ENCODE measurements at regions not wholly inside any gene's neighbourhood (a gene's known extent, or its start where the extent isn't known, plus 50 kb on each side); places are given as distances from the start of the nearest gene placed in this dataset.
"Not testable (repeated sequence)": the region's sequence is repeated elsewhere in the genome, so short reads cannot be mapped to it uniquely, and the experiment has no call there.

DNA sequence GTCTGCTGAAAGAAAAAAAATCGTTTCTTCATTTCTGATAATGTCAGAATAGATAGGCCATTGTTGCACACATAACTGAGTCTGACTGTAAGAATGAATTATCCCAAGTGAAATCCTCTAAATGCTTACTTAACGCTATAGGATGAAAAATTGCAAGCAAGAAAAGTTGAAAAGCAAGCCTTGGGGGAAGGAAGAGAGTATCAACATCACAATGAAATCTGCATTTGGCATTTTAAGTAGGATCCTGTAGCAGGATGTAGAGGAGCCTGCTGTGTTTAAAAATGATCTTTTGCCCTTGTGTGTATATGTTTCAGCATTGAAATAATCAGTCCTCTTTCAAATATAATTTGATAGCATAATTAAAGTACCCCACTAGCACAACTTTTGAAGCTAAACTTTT, 464.3 kb upstream of the ZNF337 start:
- ATAC-seq; intact Hi-C loops (cut with DNase I); DNase-seq: not testable (repeated sequence)

DNA sequence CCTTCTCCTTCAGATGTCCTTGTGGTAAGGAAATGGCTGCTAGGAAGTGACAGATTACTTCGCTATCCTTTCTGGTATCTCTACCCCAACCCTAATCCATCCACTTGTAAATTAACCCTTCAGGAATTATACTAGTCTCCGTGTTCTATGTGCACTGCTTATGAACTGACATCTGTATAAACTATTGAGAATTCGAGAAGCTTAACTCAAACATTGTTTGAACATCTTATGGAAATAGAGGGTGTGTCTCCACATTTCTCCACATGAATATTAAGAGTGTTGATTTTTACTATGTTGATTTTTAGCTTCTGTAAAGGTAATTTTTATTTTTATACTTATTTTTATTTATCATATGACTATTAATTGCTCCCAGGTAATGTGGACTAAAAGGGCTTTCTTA, 457.6 kb upstream of the ZNF337 start:
- no peak for ATAC-seq
- intact Hi-C loops (cut with DNase I) = no loop called here
- DNase-seq = no peak

DNA sequence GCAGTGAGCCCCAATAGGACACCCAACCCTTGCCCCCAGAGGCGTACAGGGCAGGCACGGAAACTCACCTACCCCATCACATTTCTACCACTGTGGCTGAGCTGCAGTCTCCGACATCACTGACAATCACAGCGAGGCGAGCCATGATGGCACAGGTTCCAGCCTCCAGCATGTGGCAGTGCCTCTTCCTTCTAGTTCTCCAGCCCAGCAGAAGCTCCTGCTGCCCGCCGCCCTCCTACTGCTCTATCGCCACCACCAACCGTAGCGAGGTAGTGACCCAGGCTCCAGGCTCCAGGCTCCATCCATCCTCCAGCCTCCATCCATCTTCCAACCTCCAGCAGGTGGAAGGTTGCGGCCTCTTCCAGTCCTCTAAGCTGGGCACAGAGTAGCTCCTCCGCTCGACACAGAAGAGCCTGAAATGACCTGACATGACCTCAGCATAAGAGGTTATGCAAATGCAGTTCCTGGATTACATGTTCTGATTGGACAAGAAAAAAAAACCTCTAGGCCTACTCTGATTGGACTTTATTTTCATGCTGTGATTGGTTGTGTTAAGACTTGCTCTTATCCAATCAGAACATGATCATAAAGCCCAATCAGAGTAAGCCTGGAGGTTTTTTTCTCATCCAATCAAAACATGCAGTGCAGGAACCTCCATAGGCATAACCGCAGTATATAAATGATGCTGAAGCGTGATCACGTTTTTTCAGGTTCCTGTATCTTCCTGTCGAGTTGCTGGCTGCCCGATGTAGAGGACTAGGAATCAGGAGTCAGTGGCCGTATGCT, 438.9 kb upstream of the ZNF337 start:
- ATAC-seq (no peak), DNase-seq (no peak)
- intact Hi-C loops (cut with DNase I) = no loop called here

DNA sequence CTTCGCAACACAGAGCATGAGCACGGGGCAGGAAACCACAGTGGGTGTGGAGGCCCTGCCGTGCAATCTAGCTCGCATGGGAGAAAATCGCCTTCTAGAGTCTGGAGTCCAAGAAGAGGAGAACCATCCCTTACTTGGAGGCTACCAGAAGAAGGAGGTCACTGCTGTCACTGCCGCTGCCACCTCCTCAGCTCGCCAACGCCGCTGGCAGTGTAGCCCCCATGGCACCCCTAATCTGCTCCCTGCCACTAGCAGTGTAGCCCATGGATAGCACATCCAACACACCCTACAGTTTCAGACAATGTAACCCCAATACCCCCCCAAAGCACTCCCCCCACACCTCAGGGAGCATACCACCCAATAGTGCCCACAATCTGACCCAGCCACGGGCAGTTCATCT, 438.0 kb upstream of the ZNF337 start:
- no peak for ATAC-seq

DNA sequence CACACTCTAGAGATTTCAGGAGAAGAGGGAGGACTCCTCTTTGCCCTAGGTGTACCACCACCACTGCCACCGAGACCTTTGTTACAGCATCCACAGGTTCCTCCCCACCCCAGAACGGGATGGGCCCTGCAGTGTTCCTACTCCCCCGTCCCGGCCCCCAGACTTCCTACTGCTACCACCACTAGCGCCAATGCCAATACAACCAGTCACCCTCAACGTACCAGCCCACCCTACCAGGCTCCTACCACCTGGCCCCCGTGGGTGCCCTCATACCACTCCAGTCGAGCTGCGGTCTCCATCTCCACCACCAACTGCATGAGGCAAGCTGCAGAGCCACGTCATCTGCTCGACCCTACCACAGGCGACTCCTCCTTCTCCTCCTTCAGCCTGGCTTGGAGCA, 437.1 kb upstream of the ZNF337 start:
- DNase-seq; ATAC-seq; intact Hi-C loops (cut with DNase I): not testable (repeated sequence)

More for the DNA sequence above, 438.0 kb upstream of the ZNF337 start:
- DNase-seq = no peak
- intact Hi-C loops (cut with DNase I) = no loop called here

DNA sequence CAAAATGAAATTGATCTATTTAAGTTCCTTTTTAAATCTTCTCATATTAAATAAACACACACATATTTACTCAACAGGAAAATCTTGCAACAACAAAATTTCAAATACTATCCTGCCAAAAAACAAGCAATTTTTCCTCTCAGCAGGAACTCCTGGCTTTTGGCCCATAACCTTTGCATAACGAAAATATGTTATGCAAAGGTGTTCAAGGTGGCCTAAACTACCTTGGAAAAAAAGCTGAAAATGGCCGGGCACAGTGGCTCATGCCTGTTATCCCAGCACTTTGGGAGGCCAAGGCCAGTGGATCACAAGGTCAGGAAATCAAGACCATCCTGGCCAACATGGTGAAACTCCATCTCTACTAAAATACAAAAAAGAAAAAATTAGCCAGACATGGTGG, 424.3 kb upstream of the ZNF337 start:
- ATAC-seq; intact Hi-C loops (cut with DNase I); DNase-seq: not testable (repeated sequence)

DNA sequence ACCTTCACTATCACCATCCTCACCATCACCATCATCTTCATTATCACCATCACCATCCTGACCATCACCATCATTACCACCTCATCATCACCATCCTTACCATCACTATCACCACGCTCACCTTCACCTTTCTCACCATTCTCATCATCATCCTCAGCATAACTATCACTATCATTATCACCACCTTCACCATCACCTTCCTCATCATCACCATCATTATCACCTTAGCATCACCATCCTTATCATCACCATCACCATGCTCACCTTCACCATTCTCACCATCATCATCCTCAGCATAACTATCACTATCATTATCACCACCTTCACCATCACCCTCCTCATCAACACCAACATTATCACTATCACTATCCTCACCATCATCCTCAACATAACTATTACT, 397.8 kb upstream of the ZNF337 start:
- ATAC-seq; intact Hi-C loops (cut with DNase I); DNase-seq: not testable (repeated sequence)

DNA sequence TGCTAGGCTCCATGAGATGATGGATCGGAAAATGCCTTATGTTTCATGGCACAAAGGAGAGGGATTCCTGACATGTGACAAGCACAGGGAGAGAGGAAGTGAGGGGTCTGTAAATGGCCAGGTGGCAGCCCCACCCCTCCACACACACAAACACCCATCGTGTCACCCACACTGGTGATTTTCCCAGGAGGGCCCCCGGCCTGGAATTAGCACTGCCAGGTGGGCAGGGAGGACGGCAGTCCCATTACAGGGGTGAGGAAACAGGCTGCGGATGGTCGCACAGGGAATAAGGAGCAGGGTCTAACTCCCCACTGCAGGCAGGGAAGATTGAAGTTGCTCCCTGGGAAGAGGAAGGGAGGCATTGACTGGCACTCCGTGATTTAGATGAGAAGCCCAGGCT, 395.3 kb upstream of the ZNF337 start:
- not testable (repeated sequence) for DNase-seq

DNA sequence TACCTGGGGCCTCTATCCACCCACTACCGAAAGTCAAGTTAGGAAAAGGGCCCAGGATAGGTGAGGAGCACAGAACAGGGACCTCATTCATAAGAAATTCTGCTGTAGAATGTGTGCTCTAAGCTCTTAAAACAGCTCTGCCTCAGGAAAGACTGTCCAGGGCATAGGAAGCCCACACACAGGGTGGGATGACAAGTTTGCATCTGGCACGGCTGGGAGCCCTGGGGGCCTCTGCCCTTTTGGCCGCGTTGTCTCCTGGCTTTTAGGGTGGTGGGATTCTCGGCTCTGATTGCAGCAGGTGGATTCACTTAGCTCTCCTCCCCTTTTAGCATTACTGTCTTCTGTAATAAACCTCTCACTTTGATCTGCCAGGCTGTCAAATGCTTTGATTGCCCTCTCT, 389.5 kb upstream of the ZNF337 start:
- DNase-seq; intact Hi-C loops (cut with DNase I): not testable (repeated sequence)

More for the DNA sequence above, 395.3 kb upstream of the ZNF337 start:
- intact Hi-C loops (cut with DNase I); ATAC-seq: not testable (repeated sequence)

DNA sequence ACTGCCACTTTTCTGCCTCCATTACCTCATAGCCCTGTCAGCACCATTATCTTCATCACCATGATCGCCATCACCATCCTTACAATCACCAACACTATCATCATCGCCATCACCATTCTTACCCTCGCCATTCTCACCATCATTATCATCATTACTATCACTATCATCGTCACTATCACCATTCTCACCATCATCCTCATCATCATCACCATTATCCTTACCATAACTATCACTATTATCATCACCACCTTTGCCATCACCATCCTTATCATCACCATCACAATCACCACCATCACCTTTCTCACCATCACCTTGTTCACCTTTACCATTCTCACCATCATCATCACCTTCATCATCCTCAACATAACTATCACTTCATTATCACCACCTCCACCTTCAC, 377.3 kb upstream of the ZNF337 start:
- intact Hi-C loops (cut with DNase I) = not testable (repeated sequence)

More for the DNA sequence above, 389.5 kb upstream of the ZNF337 start:
- not testable (repeated sequence) for ATAC-seq

DNA sequence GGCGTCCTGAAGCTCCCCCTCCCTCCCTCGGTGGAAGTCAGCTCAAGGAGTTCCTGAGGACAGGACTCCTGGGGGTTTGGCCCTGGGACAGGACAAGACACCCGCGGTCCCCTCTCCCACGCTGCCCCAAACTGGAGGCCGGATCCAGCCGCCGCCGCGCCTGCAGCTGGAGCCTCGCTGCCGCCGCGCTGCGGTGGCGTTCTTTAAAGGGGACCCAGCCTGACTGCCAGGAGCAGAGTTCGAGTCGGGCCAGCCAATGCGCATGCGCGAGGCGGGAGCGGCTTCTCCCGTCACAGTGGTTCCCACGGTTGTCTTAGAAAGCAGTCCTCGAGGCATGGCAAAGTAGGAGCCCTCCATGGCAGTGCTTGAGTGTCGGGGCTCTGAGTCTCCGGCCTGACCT, 362.7 kb upstream of the ZNF337 start:
- ATAC-seq; intact Hi-C loops (cut with DNase I); DNase-seq: not testable (repeated sequence)

More for the DNA sequence above, 377.3 kb upstream of the ZNF337 start:
- DNase-seq, ATAC-seq: not testable (repeated sequence)

DNA sequence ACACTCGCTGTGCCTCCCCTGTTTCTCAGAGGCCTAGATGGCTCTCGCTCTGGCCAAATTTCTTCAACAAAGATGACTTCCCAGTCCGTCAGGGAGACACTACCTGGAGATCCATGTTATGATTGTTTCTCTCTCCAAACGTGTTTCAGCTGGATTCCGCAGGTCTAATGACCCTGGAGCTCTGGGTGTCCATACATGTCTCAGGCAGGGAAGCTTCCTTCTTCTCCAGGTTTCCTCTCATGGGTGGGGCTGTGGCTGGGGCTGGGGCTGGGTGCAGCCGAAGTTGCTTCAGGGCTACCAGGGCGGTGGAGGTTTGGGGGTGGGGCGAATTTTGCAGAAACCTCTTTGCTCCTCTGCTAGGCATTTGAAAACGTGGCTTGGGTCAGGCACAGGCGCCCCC, 361.8 kb upstream of the ZNF337 start:
- intact Hi-C loops (cut with DNase I); DNase-seq; ATAC-seq: not testable (repeated sequence)

DNA sequence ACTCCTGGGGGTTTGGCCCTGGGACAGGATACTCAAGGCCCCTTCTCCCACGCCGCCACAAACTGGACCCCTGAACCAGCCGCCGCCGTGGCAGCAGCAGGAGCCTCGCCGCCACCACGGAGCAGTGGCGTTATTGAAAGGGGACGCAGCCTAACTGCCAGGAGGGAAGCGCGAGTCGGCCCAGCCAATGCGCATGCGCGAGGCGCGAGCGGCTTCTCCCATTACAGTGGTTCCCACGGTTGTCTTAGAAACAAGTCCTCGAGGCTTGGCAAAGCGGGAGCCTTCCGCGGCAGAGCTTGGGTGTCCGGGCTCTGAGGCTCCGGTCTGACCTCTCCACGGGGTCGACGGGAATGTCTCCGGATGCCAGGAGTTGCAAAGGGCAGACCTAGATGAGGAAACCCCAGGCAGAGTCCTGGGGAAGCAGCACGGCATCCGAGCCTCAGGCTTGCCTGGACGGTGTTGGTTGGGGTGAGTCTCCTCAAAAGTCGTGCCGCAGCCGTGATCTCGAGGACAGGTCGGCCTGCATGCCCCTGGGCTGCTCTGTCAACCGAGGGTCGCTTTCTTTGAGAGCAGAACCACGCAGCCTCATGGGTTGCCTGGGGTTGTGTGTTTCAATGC, 360.6 kb upstream of the ZNF337 start:
- intact Hi-C loops (cut with DNase I); DNase-seq: not testable (repeated sequence)
- peak; percentile 33 to 53 for ATAC-seq

DNA sequence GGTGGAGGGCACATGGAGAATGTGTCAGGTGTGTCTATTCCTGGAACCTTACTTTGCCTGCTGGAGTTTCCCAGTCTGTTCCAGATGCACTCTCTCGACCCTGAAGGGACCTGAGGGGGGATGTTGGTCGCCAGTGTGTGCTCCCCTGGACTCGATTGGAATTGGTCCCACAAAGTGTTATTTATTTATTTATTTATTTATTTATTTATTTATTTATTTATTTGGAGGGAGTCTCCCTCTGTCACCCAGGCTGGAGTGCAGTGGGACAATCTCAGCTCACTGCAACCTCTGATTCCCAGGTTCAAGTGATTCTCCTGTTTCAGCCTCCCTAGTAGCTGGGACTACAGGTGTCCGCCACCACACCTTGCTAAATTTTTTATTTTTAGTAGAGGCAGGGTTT, 329.1 kb upstream of the ZNF337 start:
- intact Hi-C loops (cut with DNase I) = not testable (repeated sequence)

DNA sequence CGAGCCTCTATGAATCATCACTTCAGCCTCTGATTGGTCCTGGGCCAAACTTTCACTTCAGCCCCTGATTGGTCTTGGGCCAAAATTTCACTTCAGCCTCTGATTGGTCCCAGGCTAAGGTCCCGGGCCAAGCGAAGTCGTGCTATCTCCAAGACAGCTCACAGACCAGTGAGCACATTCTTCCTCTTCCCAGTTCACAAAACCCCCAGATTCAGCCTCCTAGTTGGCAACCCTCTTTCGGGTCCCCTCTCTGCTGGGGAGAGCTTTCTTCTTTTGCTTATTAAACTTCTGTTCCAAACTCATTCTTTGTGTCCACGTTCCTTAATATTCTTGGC, 314.3 kb upstream of the ZNF337 start:
- peak; percentile 50 to 69 for ATAC-seq
- DNase-seq; intact Hi-C loops (cut with DNase I): not testable (repeated sequence)

More for the DNA sequence above, 329.1 kb upstream of the ZNF337 start:
- ATAC-seq, DNase-seq: not testable (repeated sequence)

DNA sequence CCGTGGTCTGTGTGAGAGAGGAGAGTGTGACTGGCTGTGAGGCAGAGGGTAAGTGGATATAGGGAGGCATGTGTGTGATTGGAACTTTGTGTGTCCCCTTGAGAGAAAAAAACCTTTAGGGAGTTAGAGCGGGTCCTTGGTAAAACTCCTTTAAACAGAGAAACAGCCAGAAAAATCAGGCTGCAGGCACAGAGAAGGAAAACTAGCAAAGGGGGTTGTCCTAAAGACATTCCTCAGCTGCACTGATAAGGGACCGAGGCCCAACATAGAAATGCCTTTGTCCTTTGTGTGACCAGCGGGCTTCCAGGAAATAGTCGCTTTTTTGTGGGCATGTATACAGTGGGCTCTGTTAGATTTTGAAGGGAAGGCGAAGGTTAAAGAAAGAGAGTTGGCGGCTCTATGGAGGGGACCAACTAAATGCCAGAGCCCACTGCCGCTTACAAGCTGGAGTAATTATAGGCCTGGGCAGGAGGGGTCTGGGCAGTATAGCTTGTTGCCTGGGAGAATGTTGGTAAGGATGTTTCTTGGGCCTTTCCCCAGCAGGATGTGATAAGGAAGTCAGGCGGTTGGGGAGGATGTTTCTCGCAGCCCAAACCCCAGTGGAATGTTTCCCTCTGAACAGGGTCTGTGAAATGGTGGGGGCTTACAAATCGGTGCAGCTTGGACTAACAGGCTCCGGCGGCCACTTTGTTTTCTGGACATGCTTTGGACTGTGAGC, 313.7 kb upstream of the ZNF337 start:
- intact Hi-C loops (cut with DNase I); ATAC-seq; DNase-seq: not testable (repeated sequence)

DNA sequence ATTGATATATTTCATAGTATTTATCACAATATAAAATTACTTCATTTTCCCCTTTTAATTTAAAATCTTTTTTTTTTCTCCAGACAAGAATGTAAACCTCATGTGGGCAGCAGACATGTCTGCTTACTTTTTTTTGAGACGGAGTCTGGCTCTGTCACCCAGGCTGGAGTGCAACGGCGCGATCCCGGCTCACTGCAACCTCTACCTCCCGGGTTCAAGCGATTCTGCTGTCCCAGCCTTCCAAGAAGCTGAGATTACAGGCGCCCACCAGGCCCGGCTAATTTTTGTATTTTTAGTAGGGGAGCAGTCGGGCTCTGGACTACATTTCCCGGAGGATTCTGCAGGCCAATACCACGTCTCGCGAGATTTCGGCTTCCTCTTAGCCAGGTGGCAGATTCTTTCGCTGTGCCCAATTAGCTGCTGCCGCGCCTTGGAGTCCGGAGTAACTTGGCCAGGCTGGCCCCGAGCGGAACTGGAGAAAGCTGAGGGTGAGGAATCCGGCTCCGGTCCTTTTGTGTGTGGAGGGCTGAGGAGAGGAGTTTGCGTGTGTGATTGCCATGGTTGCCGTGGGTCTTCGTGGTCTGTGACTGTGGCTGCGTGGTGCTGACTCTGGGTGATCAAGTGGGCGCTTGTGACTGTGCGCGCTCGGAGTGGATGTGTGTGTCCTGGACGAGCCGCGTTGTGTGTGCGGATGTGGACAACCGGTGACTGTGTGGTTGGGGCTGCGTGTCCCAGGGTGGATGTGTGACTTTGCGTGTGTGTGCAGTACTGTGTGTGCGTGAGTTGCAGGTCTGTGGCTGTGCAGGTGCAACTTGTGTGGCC, 313.0 kb upstream of the ZNF337 start:
- ATAC-seq (peak in 1 of 2 donors; percentile 51), DNase-seq (peak; percentile 94)
- intact Hi-C loops (cut with DNase I) = not testable (repeated sequence)

DNA sequence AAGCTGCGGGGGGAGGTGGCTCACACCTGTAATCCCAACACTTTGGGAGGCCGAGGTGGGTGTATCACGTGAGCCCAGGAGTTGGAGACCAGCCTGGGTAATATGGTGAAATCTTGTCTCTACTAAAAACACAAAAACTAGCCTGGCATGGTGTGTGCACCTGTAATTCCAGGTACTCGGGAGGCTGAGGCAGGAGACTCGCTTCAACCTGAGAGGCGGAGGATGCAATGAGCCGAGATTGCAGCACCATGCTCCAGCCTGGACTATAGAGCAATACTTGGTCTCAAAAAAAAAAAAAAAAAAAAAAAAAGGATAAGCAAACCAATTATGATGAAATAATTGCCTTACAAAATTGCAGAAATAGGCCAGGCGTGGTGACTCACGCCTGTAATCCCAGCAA, 311.4 kb upstream of the ZNF337 start:
- intact Hi-C loops (cut with DNase I); DNase-seq; ATAC-seq: not testable (repeated sequence)

DNA sequence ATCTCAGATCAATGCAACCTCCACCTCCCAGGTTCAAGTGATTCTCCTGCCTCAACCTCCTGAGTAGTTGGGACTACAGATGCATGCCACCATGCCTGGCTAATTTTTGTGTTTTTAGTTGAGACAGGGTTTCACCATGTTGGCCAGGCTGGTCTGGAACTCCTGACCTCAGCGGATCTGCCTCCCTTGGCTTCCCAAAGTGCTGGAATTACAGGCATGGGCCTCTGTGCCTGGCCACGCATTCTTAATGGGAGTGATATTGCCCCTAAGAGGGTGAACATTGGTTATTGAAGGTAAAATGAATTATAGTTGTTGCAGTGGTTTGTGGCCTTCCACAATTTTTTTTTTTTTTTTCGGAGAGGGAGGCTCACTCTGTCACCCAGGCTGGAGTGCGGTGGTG, 309.5 kb upstream of the ZNF337 start:
- DNase-seq; intact Hi-C loops (cut with DNase I); ATAC-seq: not testable (repeated sequence)
